GM12878 (cell line): ENCODE measurements at regions not wholly inside any gene's neighbourhood (a gene's known extent, or its start where the extent isn't known, plus 50 kb on each side); places are given as distances from the start of the nearest gene placed in this dataset.

Experiments used
- ATAC-seq: fragments of 200-7000 bp; cut with Tn5 transposase; 3 replicates; pipeline ENCODE4 v1.9.1; 2020; ENCODE audit warnings: mild to moderate bottlenecking, moderate library complexity
- BruUV-seq: library from RNA; stranded (reverse); fragments of 400-500 nt; replicated peaks from 2 replicates; lab custom pipeline; 2021; lab: Mats Ljungman, UMichigan
- CTCF ChIA-PET: fragments of 300-600 bp; sonication (Branson Sonifier 250); formaldehyde crosslinking; extraction: SDS; loops from one replicate; lab custom pipeline; 2021; ENCODE audit warnings: inconsistent platforms; lab: Yijun Ruan, JAX
- POLR2A ChIA-PET: fragments of 350-600 bp; formaldehyde crosslinking; extraction: SDS; loops from one replicate; lab custom pipeline; 2021; ENCODE audit warnings: inconsistent platforms; lab: Charles Lee
- RAD21 ChIA-PET: fragments of 300-600 bp; sonication (Branson Sonifier 250); formaldehyde crosslinking; loops from one replicate; lab custom pipeline; 2023; ENCODE audit warnings: antibody characterized with exemption; ENCODE audit not compliant: unreplicated experiment; lab: Charles Lee
- SMC1A ChIA-PET: fragments of 300-600 bp; sonication (Branson Sonifier 250); formaldehyde crosslinking; loops from one replicate; lab custom pipeline; 2023; ENCODE audit not compliant: unreplicated experiment, uncharacterized antibody; lab: Charles Lee
- DNase-seq: peaks from one replicate; pipeline ENCODE4 v3.0.0-alpha.2; 2011; ENCODE audit warnings: low read depth, low spot score
- FAIRE-seq: peaks from 3 replicates; lab custom pipeline; 2011; peaks lifted over from hg19 to GRCh38; lab: Jason Lieb, UNC
- H2AFZ ChIP-seq: 2 replicates; pipeline ENCODE4 v1.6.0; 2011; ENCODE audit warnings: low read depth, low read length, control low read depth; ENCODE audit not compliant: control insufficient read depth
- H3K27ac ChIP-seq: 2 replicates; pipeline ENCODE4 v1.5.1; 2011; ENCODE audit warnings: control low read depth; ENCODE audit not compliant: control insufficient read depth, insufficient read depth
- H3K27me3 ChIP-seq, 2 experiments: replicated peaks in 1 of 2; 2 replicates each; pipeline versions ENCODE4 v1.6.0 to v1.6.1; 2011; ENCODE audit warnings: low read length in 1 of 2; ENCODE audit not compliant: control insufficient read depth in 2 of 2, insufficient read depth in 2 of 2
- H3K36me3 ChIP-seq, 2 experiments: 2 replicates each; pipeline ENCODE4 v1.5.1; 2011; ENCODE audit warnings: low read length in 1 of 2; ENCODE audit not compliant: control insufficient read depth in 2 of 2, insufficient read depth in 2 of 2
- H3K4me1 ChIP-seq: 2 replicates; pipeline ENCODE4 v1.6.1; 2011; ENCODE audit warnings: mild to moderate bottlenecking, low read length, moderate library complexity, mixed read lengths; ENCODE audit not compliant: control insufficient read depth, insufficient read depth
- H3K4me2 ChIP-seq: 2 replicates; pipeline ENCODE4 v1.6.0; 2011; ENCODE audit warnings: control low read depth; ENCODE audit not compliant: control insufficient read depth, insufficient read depth
- H3K4me3 ChIP-seq: fragments of 200-600 bp; sonication (generic); 2 replicates; pipeline ENCODE4 v1.5.1; 2016
- H3K79me2 ChIP-seq: 2 replicates; pipeline ENCODE4 v1.6.0; 2011; ENCODE audit warnings: low read length; ENCODE audit not compliant: control insufficient read depth, insufficient read depth
- H3K9ac ChIP-seq: 2 replicates; pipeline ENCODE4 v1.8.0; 2011; ENCODE audit warnings: low read length, control low read depth, mixed read lengths; ENCODE audit not compliant: control insufficient read depth, insufficient read depth
- H3K9me3 ChIP-seq: replicated peaks from 3 replicates; pipeline ENCODE4 v1.5.1; 2011; ENCODE audit warnings: mild to moderate bottlenecking, low read length; ENCODE audit not compliant: control insufficient read depth, insufficient read depth
- H4K20me1 ChIP-seq: 2 replicates; pipeline ENCODE4 v1.6.0; 2011; ENCODE audit not compliant: control insufficient read depth, insufficient read depth
- CEBPB ChIP-seq, 2 experiments: fragments of 150-350 bp in 1 of 2; IDR thresholded peaks; 2 replicates each; pipeline ENCODE4 v1.6.1; 2012 to 2014; ENCODE audit warnings: low read depth in 2 of 2, low read length in 2 of 2, borderline replicate concordance in 1 of 2, inconsistent platforms in 1 of 2
- CREM ChIP-seq: IDR thresholded peaks from 2 replicates; pipeline ENCODE4 v1.6.1; 2014; ENCODE audit warnings: antibody characterized with exemption, low read depth
- IKZF1 ChIP-seq: fragments of 450-650 bp; conservative IDR thresholded peaks from 2 replicates; pipeline ENCODE4 v1.6.1; 2017; ENCODE audit warnings: antibody characterized with exemption, mild to moderate bottlenecking
- NR2C2 ChIP-seq: IDR thresholded peaks from 2 replicates; pipeline ENCODE4 v1.6.1; 2011; ENCODE audit warnings: borderline replicate concordance, low read depth; ENCODE audit not compliant: control insufficient read depth, insufficient read length
- PAX5 ChIP-seq: IDR thresholded peaks from 2 replicates; pipeline ENCODE4 v1.6.1; 2011; ENCODE audit warnings: low read depth, low read length, borderline replicate concordance
- SP1 ChIP-seq: IDR thresholded peaks from one replicate; pipeline ENCODE4 v1.6.1; 2011; ENCODE audit warnings: low read depth, low read length
- SREBF2 ChIP-seq: IDR thresholded peaks from 2 replicates; pipeline ENCODE4 v1.6.1; 2012; ENCODE audit warnings: mild to moderate bottlenecking, low read length
- STAT1 ChIP-seq: fragments of 450-650 bp; conservative IDR thresholded peaks from 2 replicates; pipeline ENCODE4 v1.6.1; 2014; ENCODE audit warnings: antibody characterized with exemption, mild to moderate bottlenecking
- WGBS: methylation state at CpG from one replicate; pipeline ENCODE4 v1.1.6; 2016; ENCODE audit warnings: low lambda C conversion rate; ENCODE audit not compliant: insufficient replicate concordance, insufficient coverage; ENCODE audit errors: missing lambda C conversion rate; 5-methylcytosine and 5-hydroxymethylcytosine counted together
- in situ Hi-C: fragments of 300-500 bp; cut with MboI; formaldehyde crosslinking; loops from 9 replicates; pipeline ENCODE4 v1.14.3; 2018; ENCODE audit warnings: mixed read lengths
- intact Hi-C: fragments of 100-400 bp; cut with micrococcal nuclease; formaldehyde crosslinking; loops from one replicate; pipeline ENCODE4 v1.14.2; 2022; ENCODE audit not compliant: unreplicated experiment
- TF ChIP-seq, protein P1 (sequence below): fragments of 450-650 bp; IDR thresholded peaks from 2 replicates; pipeline ENCODE4 v1.6.1; 2016; ENCODE audit warnings: mild to moderate bottlenecking
- TF ChIP-seq, protein P2 (sequence below): IDR thresholded peaks from 2 replicates; pipeline ENCODE4 v1.6.1; 2012; ENCODE audit warnings: low read depth, low read length, improper control_type of control experiment
- TF ChIP-seq, protein P3 (sequence below): fragments of 450-650 bp; IDR thresholded peaks from 2 replicates; pipeline ENCODE4 v1.6.1; 2017; ENCODE audit warnings: mild to moderate bottlenecking, moderate library complexity
- TF ChIP-seq, protein P4 (sequence below): fragments of 450-650 bp; formaldehyde crosslinking; IDR thresholded peaks from 2 replicates; pipeline ENCODE4 v1.4.0; 2020; ENCODE audit warnings: mild to moderate bottlenecking, moderate library complexity
- TF ChIP-seq, protein P5 (sequence below): IDR thresholded peaks from 2 replicates; pipeline ENCODE4 v1.6.1; 2011; ENCODE audit warnings: borderline replicate concordance, low read depth, mild to moderate bottlenecking, moderate library complexity, mixed read lengths, low read length; ENCODE audit not compliant: insufficient read depth; ENCODE audit errors: extremely low read length

DNA sequence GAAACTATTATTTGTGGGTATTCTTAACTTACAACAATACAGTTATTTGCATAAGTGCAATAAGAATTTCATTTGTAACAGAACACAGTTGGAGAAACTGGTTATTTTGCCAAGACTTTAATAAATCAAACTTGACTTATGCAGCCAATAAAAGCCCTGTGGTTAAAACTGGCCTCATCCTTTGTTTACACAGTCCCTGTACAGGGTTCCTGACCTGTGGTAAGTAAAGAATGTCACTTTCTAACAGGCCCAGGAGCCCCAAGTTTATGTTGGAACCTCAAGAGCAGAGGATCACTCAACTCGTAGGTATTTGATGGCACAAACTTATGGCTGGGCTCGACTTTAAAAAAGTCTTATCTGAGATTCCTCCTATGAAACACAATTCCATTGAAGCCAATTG, 88.6 kb upstream of the PTCHD1 start:
- WGBS, result 11% methylated on average over 2 of the region's 2 CpGs
- ATAC-seq, result no peak
- intact Hi-C loops (no loop called here), in situ Hi-C loops (no loop called here)
- Histone ChIP-seq H4K20me1 (no peaks in the 10 kb centered on the region), H3K79me2 (no peaks in the 10 kb centered on the region), H3K9ac (no peak overlapping the region), H3K9me3 (no peaks in the 10 kb centered on the region), H2AFZ (no peak overlapping the region), H3K36me3 (no peaks in the 10 kb centered on the region), H3K4me2 (no peak overlapping the region), H3K27me3 (no peaks in the 10 kb centered on the region), H3K27ac (no peak overlapping the region), H3K4me1 (no peaks in the 10 kb centered on the region), H3K4me3 (no peak overlapping the region)
- ChIA-PET CTCF (no interaction called here), RAD21 (no interaction called here), POLR2A (no interaction called here), SMC1A (no interaction called here)
- FAIRE-seq, result no peak
- BruUV-seq, result no TSS peak
- TF ChIP-seq SP1 (no peak), CREM (no peak), STAT1 (no peak), CEBPB (IDR thresholded peaks at IDR 0.05; ENCODE audit: borderline replicate concordance in 1 of 2, low read depth in 2 of 2, low read length in 2 of 2) (no peak), PAX5 (no peak), NR2C2 (no peak), IKZF1 (no peak), SREBF2 (no peak)
- TF ChIP-seq, protein P1, sequence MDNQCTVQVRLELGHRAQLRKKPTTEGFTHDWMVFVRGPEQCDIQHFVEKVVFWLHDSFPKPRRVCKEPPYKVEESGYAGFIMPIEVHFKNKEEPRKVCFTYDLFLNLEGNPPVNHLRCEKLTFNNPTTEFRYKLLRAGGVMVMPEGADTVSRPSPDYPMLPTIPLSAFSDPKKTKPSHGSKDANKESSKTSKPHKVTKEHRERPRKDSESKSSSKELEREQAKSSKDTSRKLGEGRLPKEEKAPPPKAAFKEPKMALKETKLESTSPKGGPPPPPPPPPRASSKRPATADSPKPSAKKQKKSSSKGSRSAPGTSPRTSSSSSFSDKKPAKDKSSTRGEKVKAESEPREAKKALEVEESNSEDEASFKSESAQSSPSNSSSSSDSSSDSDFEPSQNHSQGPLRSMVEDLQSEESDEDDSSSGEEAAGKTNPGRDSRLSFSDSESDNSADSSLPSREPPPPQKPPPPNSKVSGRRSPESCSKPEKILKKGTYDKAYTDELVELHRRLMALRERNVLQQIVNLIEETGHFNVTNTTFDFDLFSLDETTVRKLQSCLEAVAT, result no peak
- TF ChIP-seq, protein P2, sequence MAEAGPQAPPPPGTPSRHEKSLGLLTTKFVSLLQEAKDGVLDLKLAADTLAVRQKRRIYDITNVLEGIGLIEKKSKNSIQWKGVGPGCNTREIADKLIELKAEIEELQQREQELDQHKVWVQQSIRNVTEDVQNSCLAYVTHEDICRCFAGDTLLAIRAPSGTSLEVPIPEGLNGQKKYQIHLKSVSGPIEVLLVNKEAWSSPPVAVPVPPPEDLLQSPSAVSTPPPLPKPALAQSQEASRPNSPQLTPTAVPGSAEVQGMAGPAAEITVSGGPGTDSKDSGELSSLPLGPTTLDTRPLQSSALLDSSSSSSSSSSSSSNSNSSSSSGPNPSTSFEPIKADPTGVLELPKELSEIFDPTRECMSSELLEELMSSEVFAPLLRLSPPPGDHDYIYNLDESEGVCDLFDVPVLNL, result no peak
- TF ChIP-seq, protein P3, sequence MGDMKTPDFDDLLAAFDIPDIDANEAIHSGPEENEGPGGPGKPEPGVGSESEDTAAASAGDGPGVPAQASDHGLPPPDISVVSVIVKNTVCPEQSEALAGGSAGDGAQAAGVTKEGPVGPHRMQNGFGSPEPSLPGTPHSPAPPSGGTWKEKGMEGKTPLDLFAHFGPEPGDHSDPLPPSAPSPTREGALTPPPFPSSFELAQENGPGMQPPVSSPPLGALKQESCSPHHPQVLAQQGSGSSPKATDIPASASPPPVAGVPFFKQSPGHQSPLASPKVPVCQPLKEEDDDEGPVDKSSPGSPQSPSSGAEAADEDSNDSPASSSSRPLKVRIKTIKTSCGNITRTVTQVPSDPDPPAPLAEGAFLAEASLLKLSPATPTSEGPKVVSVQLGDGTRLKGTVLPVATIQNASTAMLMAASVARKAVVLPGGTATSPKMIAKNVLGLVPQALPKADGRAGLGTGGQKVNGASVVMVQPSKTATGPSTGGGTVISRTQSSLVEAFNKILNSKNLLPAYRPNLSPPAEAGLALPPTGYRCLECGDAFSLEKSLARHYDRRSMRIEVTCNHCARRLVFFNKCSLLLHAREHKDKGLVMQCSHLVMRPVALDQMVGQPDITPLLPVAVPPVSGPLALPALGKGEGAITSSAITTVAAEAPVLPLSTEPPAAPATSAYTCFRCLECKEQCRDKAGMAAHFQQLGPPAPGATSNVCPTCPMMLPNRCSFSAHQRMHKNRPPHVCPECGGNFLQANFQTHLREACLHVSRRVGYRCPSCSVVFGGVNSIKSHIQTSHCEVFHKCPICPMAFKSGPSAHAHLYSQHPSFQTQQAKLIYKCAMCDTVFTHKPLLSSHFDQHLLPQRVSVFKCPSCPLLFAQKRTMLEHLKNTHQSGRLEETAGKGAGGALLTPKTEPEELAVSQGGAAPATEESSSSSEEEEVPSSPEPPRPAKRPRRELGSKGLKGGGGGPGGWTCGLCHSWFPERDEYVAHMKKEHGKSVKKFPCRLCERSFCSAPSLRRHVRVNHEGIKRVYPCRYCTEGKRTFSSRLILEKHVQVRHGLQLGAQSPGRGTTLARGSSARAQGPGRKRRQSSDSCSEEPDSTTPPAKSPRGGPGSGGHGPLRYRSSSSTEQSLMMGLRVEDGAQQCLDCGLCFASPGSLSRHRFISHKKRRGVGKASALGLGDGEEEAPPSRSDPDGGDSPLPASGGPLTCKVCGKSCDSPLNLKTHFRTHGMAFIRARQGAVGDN, result no peak
- TF ChIP-seq, protein P4, sequence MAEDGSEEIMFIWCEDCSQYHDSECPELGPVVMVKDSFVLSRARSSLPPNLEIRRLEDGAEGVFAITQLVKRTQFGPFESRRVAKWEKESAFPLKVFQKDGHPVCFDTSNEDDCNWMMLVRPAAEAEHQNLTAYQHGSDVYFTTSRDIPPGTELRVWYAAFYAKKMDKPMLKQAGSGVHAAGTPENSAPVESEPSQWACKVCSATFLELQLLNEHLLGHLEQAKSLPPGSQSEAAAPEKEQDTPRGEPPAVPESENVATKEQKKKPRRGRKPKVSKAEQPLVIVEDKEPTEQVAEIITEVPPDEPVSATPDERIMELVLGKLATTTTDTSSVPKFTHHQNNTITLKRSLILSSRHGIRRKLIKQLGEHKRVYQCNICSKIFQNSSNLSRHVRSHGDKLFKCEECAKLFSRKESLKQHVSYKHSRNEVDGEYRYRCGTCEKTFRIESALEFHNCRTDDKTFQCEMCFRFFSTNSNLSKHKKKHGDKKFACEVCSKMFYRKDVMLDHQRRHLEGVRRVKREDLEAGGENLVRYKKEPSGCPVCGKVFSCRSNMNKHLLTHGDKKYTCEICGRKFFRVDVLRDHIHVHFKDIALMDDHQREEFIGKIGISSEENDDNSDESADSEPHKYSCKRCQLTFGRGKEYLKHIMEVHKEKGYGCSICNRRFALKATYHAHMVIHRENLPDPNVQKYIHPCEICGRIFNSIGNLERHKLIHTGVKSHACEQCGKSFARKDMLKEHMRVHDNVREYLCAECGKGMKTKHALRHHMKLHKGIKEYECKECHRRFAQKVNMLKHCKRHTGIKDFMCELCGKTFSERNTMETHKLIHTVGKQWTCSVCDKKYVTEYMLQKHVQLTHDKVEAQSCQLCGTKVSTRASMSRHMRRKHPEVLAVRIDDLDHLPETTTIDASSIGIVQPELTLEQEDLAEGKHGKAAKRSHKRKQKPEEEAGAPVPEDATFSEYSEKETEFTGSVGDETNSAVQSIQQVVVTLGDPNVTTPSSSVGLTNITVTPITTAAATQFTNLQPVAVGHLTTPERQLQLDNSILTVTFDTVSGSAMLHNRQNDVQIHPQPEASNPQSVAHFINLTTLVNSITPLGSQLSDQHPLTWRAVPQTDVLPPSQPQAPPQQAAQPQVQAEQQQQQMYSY (CRISPR knock-in tag), result no peak
- TF ChIP-seq, protein P5, sequence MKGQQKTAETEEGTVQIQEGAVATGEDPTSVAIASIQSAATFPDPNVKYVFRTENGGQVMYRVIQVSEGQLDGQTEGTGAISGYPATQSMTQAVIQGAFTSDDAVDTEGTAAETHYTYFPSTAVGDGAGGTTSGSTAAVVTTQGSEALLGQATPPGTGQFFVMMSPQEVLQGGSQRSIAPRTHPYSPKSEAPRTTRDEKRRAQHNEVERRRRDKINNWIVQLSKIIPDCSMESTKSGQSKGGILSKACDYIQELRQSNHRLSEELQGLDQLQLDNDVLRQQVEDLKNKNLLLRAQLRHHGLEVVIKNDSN, result no peak
- no peak for DNase-seq
